Epithelial cell of proximal tubule (primary cell): ENCODE measurements at regions not wholly inside any gene's neighbourhood (a gene's known extent, or its start where the extent isn't known, plus 50 kb on each side); places are given as distances from the start of the nearest gene placed in this dataset.

Experiments
- DNase-seq: peaks from one replicate; pipeline ENCODE4 v3.0.0-alpha.2; 2011; ENCODE audit warnings: low read depth
- H3K4me3 ChIP-seq: 2 replicates; pipeline ENCODE4 v1.5.1; 2011; ENCODE audit warnings: low read depth, mild to moderate bottlenecking, low read length
- TF ChIP-seq, protein P1 (sequence below): conservative IDR thresholded peaks from 2 replicates; pipeline ENCODE4 v1.5.1; 2012; ENCODE audit warnings: low read depth, mild to moderate bottlenecking, low read length

DNA sequence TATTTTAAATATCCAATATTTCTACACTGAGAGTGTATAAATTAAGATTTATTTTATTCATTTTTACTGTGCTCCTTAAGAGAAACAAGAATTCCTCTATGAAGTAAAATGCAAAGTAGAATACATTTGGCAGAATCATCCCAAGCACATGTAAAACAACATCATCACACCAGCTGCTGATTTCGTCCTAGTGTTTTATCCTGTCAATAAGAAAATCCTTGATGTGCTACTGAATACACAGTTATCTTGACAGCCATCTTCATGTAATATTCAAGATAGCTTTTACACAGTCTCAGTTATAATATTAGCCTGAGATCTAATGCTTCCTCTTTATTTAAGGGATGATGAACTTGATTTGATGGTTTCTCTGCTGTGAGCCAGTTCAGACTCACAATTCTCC is 282.4 kb downstream of the MZT1 start:
- H3K4me3 ChIP-seq, result no peak overlapping the region
- DNase-seq, result no peak
- TF ChIP-seq, protein P1, sequence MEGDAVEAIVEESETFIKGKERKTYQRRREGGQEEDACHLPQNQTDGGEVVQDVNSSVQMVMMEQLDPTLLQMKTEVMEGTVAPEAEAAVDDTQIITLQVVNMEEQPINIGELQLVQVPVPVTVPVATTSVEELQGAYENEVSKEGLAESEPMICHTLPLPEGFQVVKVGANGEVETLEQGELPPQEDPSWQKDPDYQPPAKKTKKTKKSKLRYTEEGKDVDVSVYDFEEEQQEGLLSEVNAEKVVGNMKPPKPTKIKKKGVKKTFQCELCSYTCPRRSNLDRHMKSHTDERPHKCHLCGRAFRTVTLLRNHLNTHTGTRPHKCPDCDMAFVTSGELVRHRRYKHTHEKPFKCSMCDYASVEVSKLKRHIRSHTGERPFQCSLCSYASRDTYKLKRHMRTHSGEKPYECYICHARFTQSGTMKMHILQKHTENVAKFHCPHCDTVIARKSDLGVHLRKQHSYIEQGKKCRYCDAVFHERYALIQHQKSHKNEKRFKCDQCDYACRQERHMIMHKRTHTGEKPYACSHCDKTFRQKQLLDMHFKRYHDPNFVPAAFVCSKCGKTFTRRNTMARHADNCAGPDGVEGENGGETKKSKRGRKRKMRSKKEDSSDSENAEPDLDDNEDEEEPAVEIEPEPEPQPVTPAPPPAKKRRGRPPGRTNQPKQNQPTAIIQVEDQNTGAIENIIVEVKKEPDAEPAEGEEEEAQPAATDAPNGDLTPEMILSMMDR, result no peak

DNA sequence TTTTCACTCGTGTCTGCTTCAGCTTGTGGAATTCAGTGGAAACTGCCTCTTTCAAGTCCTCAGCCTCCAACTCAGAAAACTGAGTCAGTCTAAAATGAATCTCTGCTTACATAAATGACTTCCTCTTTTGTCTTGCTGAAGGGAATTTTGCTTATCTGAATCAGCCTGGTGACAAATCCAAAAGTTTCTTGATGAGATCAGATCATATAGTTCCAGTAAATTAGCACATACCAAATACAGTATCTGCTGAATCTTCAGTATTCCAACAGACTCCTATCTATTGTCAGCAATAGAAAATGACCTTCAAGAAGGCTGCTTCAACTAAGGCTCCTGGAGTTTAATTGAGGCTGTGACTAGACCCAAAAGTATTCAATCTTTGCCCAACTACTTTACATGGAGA is 290.0 kb downstream of the MZT1 start:
- DNase-seq, result peak; percentile 36
- no peak overlapping the region for H3K4me3 ChIP-seq
- TF ChIP-seq, protein P1, result no peak

DNA sequence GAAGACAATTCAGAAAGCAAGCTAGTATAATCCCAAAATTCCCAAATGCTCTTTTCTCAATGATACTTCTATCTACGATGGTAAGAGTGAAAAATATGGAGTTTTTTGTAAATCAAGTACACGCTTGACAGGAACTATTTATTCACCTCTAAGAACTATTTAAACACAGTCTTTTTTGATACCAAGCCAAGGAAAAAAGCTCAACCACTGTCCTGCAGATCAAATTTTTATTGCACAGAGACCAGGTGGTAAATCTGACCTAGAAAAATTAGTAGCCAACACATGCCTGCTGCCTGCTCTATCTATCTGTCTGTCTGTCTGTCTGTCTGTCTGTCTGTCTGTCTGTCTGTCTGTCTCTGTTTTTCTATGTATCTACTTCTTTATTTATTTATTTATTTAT is 292.2 kb downstream of the MZT1 start:
- no peak for DNase-seq
- TF ChIP-seq, protein P1, result no peak
- no peak overlapping the region for H3K4me3 ChIP-seq

DNA sequence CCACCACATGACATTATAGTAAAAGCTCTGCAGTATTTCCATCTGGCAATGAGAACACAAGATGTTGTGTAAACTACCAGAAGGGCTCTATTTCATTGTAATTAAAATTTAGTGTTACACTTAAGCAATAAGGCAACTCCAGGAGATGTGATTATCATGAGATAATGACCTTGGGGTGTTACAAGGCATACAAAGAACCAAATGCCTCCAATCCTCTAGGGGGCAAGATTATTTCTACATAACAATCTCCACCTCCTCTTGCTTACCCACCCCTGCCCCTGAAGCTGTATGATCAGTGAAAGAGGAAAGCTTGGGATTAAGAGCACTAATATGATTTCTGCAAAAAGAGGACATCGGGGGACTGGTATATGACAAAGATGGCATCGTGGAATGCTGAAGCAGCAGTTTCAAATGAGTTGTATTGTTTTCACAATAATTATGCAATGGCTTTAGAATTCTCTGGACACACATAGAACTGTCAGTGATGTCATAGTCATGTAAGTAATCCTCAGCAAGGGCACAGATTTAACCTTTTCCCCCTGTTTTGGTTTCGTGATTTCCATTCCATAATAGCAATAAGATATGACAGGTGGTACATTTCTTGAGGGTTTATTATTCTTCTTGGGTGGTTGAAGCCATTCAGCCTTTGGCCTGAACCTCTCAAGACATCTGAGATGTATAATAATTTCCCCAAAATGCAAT is 295.3 kb downstream of the MZT1 start:
- TF ChIP-seq, protein P1, result peak; percentile 1
- no peak for DNase-seq

DNA sequence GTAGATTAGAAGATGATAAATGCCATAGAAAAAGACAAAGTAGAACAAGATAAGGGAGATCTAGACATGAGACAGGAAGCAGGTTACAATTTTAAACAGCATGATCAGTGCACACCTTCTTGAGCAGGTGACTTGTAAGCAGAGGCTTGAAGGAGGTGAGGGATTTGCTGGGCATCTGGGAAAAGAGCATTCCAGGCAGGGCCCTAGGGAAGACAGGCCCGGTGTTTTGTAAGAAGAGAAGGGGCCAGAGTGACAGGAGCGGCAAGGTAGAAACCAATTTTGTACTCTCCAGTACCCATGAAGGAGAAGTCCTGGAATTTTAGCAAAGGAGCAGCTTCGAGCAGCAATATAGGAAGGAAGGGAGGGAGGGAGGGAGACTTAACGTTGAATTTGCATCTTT is 296.5 kb downstream of the MZT1 start:
- TF ChIP-seq, protein P1, result no peak
- DNase-seq, result no peak
- H3K4me3 ChIP-seq, result no peak overlapping the region

More for the DNA sequence above, 295.3 kb downstream of the MZT1 start:
- no peak overlapping the region for H3K4me3 ChIP-seq

DNA sequence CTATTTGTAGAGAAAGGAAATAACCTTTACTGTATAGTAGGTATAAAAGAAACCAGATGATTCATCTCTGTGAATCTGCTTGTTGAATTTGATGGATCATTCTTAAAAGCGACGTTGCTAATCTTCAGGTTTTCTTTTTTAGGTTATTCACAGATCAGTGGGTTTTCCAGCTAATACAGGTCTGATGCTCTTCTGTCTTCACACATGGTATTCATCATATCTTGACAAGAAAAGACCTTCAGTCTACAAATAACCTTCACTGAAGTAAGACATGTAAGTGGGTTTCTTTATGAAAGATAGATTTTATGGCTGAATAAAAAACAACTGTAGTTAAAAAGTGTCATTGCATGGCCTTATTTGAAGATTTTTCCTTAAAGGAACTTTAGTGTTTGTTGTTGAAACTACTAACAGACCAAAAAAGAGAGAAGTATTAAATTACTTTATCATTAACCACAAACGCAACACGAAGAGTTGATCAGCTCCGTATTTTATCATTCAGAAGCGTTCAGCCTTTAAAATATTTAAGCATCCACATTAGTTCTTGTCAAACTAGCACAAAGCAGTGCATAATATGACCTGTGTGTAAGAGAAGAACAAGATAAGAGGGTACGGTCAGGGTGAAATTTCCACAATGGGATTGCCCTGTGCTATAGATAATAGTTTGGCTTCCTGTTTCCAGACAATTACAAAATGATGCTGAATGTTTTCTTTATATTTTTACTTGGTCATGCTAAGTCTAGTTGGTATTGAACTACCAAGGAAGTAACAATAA is 299.5 kb downstream of the MZT1 start:
- H3K4me3 ChIP-seq, result no peak overlapping the region
- DNase-seq, result no peak
- TF ChIP-seq, protein P1, result no peak
